HG03378 (cell line): ENCODE measurements at regions not wholly inside any gene's neighbourhood (a gene's known extent, or its start where the extent isn't known, plus 50 kb on each side); places are given as distances from the start of the nearest gene placed in this dataset.

ENCODE experiments used
- ATAC-seq: cut with Tn5 transposase; IDR thresholded peaks from one replicate; pipeline ENCODE4 v1.9.1; 2021; ENCODE audit warnings: mild to moderate bottlenecking, moderate library complexity; ENCODE audit not compliant: unreplicated experiment

DNA sequence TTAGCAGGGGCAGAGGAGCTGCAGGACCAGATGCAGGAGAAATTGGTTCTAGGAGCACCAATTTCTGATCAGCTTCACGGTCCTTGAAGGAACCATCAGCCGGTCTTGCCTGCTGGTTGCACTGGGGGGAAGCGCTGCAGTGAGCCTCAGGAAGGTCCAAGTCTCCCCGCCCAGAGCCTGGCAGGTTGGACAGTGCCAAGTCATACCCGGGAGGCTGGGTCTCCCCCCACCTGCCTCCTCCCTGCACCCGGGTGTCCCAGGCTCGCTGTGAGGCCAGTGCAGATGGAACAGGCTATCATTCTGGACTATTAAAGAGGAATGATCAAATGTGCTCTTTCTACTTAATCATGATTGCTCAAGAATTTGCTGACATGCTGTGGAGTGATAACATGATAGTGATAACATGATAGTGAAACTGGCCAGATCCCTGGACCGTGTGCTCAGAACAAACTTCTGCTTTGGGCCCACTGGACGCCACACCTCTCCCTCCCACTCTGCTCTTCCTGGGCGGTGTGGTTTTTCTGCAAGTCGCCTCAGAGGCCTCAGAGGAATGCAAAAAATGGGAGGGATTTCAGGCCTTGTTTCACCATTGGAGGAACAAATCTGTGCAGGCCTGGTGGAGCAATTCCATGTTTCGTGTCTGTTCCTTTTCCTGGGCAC is 236.0 kb downstream of the IRF8 start:
- ATAC-seq = no peak

- no peak for ATAC-seq
Measured at GRCh38 chr16:86137359-86137758, 238.4 kb downstream of the IRF8 start.

GRCh38 chr16:86138121-86139085 is 239.4 kb downstream of the IRF8 start:
- ATAC-seq = no peak

GRCh38 chr16:86142801-86143236 is 243.9 kb downstream of the IRF8 start:
- no peak for ATAC-seq

DNA sequence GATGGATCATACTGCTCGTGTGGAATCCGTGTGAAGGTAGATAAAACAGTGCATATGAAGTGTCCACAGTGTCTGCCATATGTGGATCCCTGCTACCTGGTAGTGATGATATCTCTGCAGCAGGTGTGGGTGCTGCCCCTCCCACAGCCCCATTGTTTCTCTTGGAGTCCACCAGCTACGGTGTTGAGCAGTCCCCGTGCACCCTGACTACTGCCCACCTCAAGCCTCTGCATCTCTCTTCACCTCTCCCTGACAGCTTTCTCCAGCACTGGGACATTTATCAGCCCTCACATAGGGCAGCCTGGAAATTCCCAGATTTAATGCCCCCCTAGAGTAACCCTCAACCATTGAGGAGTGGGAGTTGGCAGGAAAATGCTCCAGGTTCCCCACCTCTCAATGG is 244.7 kb downstream of the IRF8 start:
- ATAC-seq = no peak

- no peak for ATAC-seq
Measured at GRCh38 chr16:86145669-86146068, 246.7 kb downstream of the IRF8 start.

GRCh38 chr16:86150641-86151238 is 251.8 kb downstream of the IRF8 start:
- no peak for ATAC-seq

GRCh38 chr16:86151239-86151851 is 252.4 kb downstream of the IRF8 start:
- ATAC-seq = no peak

- ATAC-seq = no peak
Measured at GRCh38 chr16:86156155-86156554, 257.2 kb downstream of the IRF8 start.

DNA sequence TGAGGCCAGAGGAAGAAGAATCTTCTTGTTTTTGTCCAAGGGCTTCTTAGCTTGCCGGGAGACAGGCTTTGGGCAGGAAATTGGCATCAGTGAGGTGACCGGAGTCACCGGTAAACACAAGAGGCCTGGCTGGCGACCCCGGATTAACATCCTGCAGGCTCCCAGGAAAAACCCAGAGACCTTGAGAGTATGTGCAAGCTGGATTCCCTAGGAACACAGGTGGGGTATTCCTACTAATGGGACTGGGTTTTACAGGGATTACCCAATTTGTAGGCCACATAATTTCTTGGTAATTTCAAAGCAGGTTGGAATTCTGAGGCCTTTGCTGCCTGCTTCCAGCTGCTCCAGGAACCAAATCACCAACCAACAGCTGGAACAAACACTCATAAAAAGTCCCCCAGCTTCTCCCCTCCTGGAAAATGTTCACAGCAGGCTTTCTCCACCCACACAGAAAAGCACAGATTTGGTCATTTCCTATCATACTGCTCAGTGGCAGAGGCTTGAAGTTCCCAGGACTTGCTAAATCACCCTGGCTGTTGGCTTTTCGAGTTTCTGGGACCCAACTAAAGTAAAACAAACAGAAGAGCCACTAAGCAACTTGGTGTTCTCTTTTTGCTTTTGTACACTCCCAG is 258.8 kb downstream of the IRF8 start:
- ATAC-seq = no peak

- no peak for ATAC-seq
Measured at GRCh38 chr16:86158688-86159360, 259.9 kb downstream of the IRF8 start.

DNA sequence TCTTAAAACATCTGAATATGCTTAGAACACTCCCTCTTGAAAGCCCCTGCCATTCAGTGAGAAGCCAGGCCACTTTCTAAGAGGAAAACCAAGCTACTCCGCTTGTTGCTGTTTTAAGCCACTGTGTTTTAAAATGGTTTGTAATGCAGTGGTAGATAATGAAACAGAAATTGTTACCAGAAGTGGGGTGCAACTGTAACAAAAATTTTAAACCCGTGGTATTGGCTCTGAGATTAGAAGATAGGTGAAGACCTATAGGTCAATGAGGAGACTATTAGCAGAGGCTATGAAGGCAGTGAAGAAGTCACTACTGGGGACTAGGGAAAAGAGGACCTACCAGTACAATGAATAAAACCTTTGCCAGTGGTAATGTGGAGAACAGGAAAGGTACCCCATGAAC is 266.5 kb downstream of the IRF8 start:
- ATAC-seq = no peak

GRCh38 chr16:86166414-86166813 is 267.5 kb downstream of the IRF8 start:
- no peak for ATAC-seq

DNA sequence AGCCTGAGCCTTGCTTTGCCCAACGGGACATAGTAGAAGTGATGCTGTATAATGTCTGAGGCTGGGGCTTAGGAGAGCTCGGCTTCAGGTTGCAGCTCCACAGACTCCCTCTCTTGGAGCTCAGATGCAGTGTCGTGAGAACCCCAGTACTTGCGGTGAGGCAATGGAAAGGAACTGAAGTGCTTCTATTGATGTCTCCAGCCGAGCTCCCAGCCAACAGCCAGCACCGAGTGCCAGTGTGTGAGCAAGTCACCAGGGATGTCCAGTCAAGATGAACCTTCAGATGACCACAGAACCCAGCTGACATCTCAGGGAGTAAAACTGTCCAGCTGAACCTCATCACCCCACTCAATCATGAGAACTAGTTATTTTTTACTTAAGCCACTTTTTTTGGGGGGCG is 268.1 kb downstream of the IRF8 start:
- ATAC-seq = no peak

GRCh38 chr16:86170720-86171119 is 271.8 kb downstream of the IRF8 start:
- ATAC-seq = no peak

- ATAC-seq = no peak
Measured at GRCh38 chr16:86171329-86171728, 272.4 kb downstream of the IRF8 start.

DNA sequence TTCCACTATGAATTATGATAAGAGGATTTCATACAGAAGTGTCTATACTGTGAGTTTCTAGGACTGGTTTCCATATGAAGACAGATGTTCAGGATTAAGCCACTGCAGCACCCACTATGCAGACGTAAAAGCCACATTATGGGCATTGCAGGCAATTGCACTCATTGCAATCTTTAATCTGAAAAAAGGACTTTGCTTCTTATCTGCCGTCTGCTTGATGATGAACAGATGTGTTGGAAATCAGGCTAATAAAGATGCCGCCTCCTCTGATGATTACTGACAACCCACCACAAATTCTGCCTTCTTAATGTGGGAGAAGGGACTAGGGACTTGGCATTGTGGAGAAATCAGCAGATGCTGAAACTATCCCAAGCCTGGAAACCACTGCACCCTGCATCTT is 276.9 kb downstream of the IRF8 start:
- no peak for ATAC-seq

DNA sequence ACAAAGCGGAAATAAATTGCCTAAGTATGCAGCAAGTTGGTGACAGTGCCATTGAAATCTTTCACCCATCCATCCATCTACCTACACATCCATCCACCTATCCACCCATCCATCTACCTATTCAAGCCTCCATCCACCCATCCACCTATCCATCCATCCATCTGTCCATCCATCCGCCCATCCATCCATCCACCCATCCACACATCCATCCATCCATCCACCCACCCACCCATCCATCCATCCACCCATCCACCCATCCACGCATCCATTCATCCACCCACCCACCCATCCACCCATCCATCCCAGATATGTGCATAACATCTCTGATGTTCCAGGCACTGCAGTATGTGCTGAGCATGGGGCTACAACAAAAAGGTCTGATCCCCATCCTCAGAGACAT is 277.5 kb downstream of the IRF8 start:
- no peak for ATAC-seq

DNA sequence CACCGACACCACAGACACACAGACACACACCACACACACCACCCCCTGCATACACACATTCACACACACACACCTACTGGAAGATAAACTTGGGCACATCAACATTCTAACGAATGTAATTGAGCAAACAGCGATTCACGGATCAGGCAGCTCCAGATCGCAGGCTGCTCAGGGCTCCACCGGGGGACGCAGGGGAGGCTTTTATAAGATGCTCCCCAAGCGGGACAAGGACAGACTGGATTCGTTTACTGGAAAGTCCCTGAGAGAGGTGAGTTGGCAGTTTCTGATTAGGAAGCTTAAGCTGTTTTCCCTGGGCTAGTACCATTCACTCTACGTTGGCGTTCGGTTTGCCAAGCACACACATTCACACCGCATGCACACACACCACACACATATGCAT is 281.3 kb downstream of the IRF8 start:
- no peak for ATAC-seq

- no peak for ATAC-seq
Measured at GRCh38 chr16:86180780-86181179, 281.8 kb downstream of the IRF8 start.
